Prostate gland (tissue), 2 donors: ENCODE measurements at regions not wholly inside any gene's neighbourhood (a gene's known extent, or its start where the extent isn't known, plus 50 kb on each side); places are given as distances from the start of the nearest gene placed in this dataset.

Source experiments
- POLR2AphosphoS5 ChIP-seq: sonication (generic); formaldehyde crosslinking; IDR thresholded peaks from one replicate; pipeline ENCODE4 v1.6.1; 2017; ENCODE audit warnings: antibody characterized with exemption
- TF ChIP-seq, protein P1 (sequence below), 4 experiments: fragments of 200-600 bp in 2 of 4; fragments of 450-650 bp in 2 of 4; sonication (generic) in 2 of 4; IDR thresholded peaks; 1 replicate in 3 of 4; 2 replicates in 1 of 4; pipeline ENCODE4 v1.5.1; 2016 to 2019; ENCODE audit warnings: antibody characterized with exemption in 4 of 4, mild to moderate bottlenecking in 2 of 4, moderate library complexity in 2 of 4

DNA sequence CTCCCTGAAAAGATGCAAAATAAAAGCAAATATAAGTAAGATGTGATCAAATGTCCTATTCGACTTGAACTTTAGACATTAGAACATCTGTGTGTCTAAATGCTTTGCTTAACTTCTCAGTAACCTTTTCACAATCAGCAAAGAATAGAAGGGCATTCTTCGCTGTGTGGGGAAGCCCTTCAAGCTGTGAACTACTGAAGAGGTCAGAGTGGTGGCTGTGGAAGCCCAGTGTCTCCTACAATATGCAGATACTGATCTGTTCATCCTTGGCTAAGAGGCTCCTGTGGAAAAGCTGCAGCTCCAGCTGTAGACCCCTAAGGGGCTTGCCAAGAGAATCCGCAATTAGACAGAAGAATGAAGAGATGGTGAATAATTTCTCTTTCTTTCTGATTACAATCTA lies 400.3 kb upstream of the SASH1 start:
- TF ChIP-seq, protein P1, sequence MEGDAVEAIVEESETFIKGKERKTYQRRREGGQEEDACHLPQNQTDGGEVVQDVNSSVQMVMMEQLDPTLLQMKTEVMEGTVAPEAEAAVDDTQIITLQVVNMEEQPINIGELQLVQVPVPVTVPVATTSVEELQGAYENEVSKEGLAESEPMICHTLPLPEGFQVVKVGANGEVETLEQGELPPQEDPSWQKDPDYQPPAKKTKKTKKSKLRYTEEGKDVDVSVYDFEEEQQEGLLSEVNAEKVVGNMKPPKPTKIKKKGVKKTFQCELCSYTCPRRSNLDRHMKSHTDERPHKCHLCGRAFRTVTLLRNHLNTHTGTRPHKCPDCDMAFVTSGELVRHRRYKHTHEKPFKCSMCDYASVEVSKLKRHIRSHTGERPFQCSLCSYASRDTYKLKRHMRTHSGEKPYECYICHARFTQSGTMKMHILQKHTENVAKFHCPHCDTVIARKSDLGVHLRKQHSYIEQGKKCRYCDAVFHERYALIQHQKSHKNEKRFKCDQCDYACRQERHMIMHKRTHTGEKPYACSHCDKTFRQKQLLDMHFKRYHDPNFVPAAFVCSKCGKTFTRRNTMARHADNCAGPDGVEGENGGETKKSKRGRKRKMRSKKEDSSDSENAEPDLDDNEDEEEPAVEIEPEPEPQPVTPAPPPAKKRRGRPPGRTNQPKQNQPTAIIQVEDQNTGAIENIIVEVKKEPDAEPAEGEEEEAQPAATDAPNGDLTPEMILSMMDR (IDR thresholded peaks at IDR 0.05) = no peak
- TF ChIP-seq POLR2AphosphoS5 = no peak
